MCF 10A (cell line): ENCODE measurements at regions not wholly inside any gene's neighbourhood (a gene's known extent, or its start where the extent isn't known, plus 50 kb on each side); places are given as distances from the start of the nearest gene placed in this dataset.

Source experiments
- BruUV-seq: library from RNA; stranded (reverse); fragments of 400-500 nt; replicated peaks from 2 replicates; lab custom pipeline; 2021; lab: Mats Ljungman, UMichigan
- CTCF ChIA-PET: fragments of 300-600 bp; sonication (Branson Sonifier 250); formaldehyde crosslinking; extraction: SDS; loops from one replicate; lab custom pipeline; 2021; ENCODE audit warnings: antibody characterized with exemption, inconsistent platforms; lab: Yijun Ruan, JAX
- POLR2A ChIA-PET: fragments of 300-600, 350-650 bp; sonication (Branson Sonifier 250); formaldehyde crosslinking; extraction: SDS; loops from one replicate; lab custom pipeline; 2020; ENCODE audit warnings: antibody characterized with exemption, inconsistent platforms; lab: Yijun Ruan, JAX
- DNase-seq: peaks from one replicate; pipeline ENCODE4 v3.0.0-alpha.2; 2018; ENCODE audit not compliant: unreplicated experiment
- H3K27ac Mint-ChIP-seq: one replicate; pipeline ENCODE4 v1.8.0; 2022; ENCODE audit warnings: mild to moderate bottlenecking, low read depth, mixed read lengths; ENCODE audit not compliant: unreplicated experiment
- H3K27me3 Mint-ChIP-seq: one replicate; pipeline ENCODE4 v1.8.0; 2022; ENCODE audit warnings: mixed read lengths; ENCODE audit not compliant: insufficient read depth, unreplicated experiment
- H3K36me3 Mint-ChIP-seq: one replicate; pipeline ENCODE4 v1.8.0; 2022; ENCODE audit warnings: mild to moderate bottlenecking, moderate library complexity, mixed read lengths; ENCODE audit not compliant: insufficient read depth, unreplicated experiment
- H3K4me1 Mint-ChIP-seq: one replicate; pipeline ENCODE4 v1.8.0; 2022; ENCODE audit warnings: mixed read lengths; ENCODE audit not compliant: insufficient read depth, unreplicated experiment
- H3K4me3 Mint-ChIP-seq: one replicate; pipeline ENCODE4 v1.8.0; 2022; ENCODE audit warnings: mild to moderate bottlenecking, moderate library complexity, mixed read lengths; ENCODE audit not compliant: unreplicated experiment
- H3K9me3 Mint-ChIP-seq: one replicate; pipeline ENCODE4 v1.8.0; 2022; ENCODE audit warnings: mixed read lengths; ENCODE audit not compliant: unreplicated experiment
- CTCF ChIP-seq: fragments of 200-600 bp; IDR thresholded peaks from one replicate; pipeline ENCODE4 v1.8.0; 2022; ENCODE audit warnings: antibody characterized with exemption, mild to moderate bottlenecking; ENCODE audit not compliant: unreplicated experiment
- intact Hi-C: fragments of 100-400 bp; cut with micrococcal nuclease; formaldehyde crosslinking; loops from 2 replicates; pipeline ENCODE4 v1.14.1; 2022

- Mint-ChIP-seq H3K9me3 (peaks cover 6% of the 10 kb centered on the region), H3K36me3 (no peaks in the 10 kb centered on the region), H3K27me3 (no peaks in the 10 kb centered on the region), H3K4me1 (no peaks in the 10 kb centered on the region), H3K4me3 (no peak overlapping the region), H3K27ac (no peak overlapping the region)
- no peak for DNase-seq
- BruUV-seq: no TSS peak
- ChIA-PET CTCF (no interaction called here), POLR2A (interaction anchor here (0.6 kb wide), 1 partner anchor 923 kb away, joined by 4 read pairs; no protein-coding TSS in a partner anchor)
- intact Hi-C loops: no loop called here
- TF ChIP-seq CTCF: no peak
Observed at GRCh38 chr18:51778115-51778514, 561.9 kb upstream of the DCC start.

GRCh38 chr18:51789871-51790270, 550.1 kb upstream of the DCC start:
- intact Hi-C loops: no loop called here
- ChIA-PET CTCF (no interaction called here), POLR2A (no interaction called here)
- no peak for TF ChIP-seq CTCF
- DNase-seq: no peak
- H3K27ac Mint-ChIP-seq: no peak overlapping the region
- no peaks in the 10 kb centered on the region for H3K9me3 Mint-ChIP-seq
- BruUV-seq: no TSS peak
- H3K36me3 Mint-ChIP-seq: no peaks in the 10 kb centered on the region
- H3K27me3 Mint-ChIP-seq: no peaks in the 10 kb centered on the region
- H3K4me1 Mint-ChIP-seq: no peaks in the 10 kb centered on the region
- H3K4me3 Mint-ChIP-seq: no peak overlapping the region

- H3K4me1 Mint-ChIP-seq: no peaks in the 10 kb centered on the region
- BruUV-seq: no TSS peak
- no peak overlapping the region for H3K27ac Mint-ChIP-seq
- ChIA-PET CTCF (interaction anchor here (0.7 kb wide), 1 partner anchor 174 kb away, joined by 3 read pairs; no protein-coding TSS in a partner anchor), POLR2A (no interaction called here)
- DNase-seq: no peak
- H3K27me3 Mint-ChIP-seq: no peaks in the 10 kb centered on the region
- no peak overlapping the region for H3K4me3 Mint-ChIP-seq
- no peaks in the 10 kb centered on the region for H3K36me3 Mint-ChIP-seq
- intact Hi-C loops: no loop called here
- no peak for TF ChIP-seq CTCF
- no peaks in the 10 kb centered on the region for H3K9me3 Mint-ChIP-seq
Observed at GRCh38 chr18:51801514-51801913, 538.5 kb upstream of the DCC start.

GRCh38 chr18:51802569-51803428, 537.2 kb upstream of the DCC start:
- no TSS peak for BruUV-seq
- TF ChIP-seq CTCF: no peak
- CTCF ChIA-PET: interaction anchor here (0.6 kb wide), 2 partner anchors 91 to 622 kb away, joined by 3 read pairs; no protein-coding TSS in a partner anchor

More at GRCh38 chr18:51802569-51803428, 537.2 kb upstream of the DCC start:
- POLR2A ChIA-PET: interaction anchor here (1.1 kb wide), 1 partner anchor 11 kb away, joined by 3 read pairs; no protein-coding TSS in a partner anchor
- Mint-ChIP-seq H3K9me3 (no peaks in the 10 kb centered on the region), H3K4me1 (no peaks in the 10 kb centered on the region), H3K36me3 (no peaks in the 10 kb centered on the region), H3K4me3 (no peak overlapping the region), H3K27ac (no peak overlapping the region), H3K27me3 (no peaks in the 10 kb centered on the region)
- intact Hi-C loops: no loop called here
- no peak for DNase-seq
